Small intestine (tissue), 7 donors: ENCODE measurements at regions not wholly inside any gene's neighbourhood (a gene's known extent, or its start where the extent isn't known, plus 50 kb on each side); places are given as distances from the start of the nearest gene placed in this dataset.
"Not testable (repeated sequence)": the region's sequence is repeated elsewhere in the genome, so short reads cannot be mapped to it uniquely, and the experiment has no call there.

ENCODE experiments used
- DNase-seq, 2 donors: peaks; one replicate each; pipeline versions ENCODE4 v3.0.0 to v3.0.0-alpha.2; 2013
- FAIRE-seq: peaks from 2 replicates; lab custom pipeline; 2012; peaks lifted over from hg19 to GRCh38; lab: Jason Lieb, UNC
- H3K27ac ChIP-seq, 3 donors: one replicate each; pipeline ENCODE4 v1.5.1; 2013; ENCODE audit warnings: low read length in 2 of 3, mild to moderate bottlenecking in 2 of 3, control low read depth in 1 of 3, inconsistent platforms in 1 of 3, low read depth in 1 of 3, moderate library complexity in 1 of 3
- H3K27me3 ChIP-seq, 3 donors: one replicate each; pipeline ENCODE4 v1.6.1; 2013; ENCODE audit warnings: low read length in 3 of 3, inconsistent platforms in 1 of 3; ENCODE audit not compliant: control insufficient read depth in 3 of 3, insufficient read depth in 3 of 3
- H3K36me3 ChIP-seq, 3 donors: one replicate each; pipeline ENCODE4 v1.6.1; 2013; ENCODE audit warnings: low read length in 3 of 3, inconsistent platforms in 1 of 3, low read depth in 1 of 3, mild to moderate bottlenecking in 1 of 3, moderate library complexity in 1 of 3; ENCODE audit not compliant: control insufficient read depth in 3 of 3, insufficient read depth in 2 of 3
- H3K4me1 ChIP-seq, 3 donors: one replicate each; pipeline ENCODE4 v1.6.1; 2013; ENCODE audit warnings: low read length in 2 of 3, inconsistent platforms in 1 of 3, low read depth in 1 of 3, mild to moderate bottlenecking in 1 of 3, moderate library complexity in 1 of 3; ENCODE audit not compliant: control insufficient read depth in 3 of 3, insufficient read depth in 2 of 3
- H3K4me3 ChIP-seq, 3 donors: one replicate each; pipeline ENCODE4 v1.5.1; 2013; ENCODE audit warnings: low read length in 3 of 3, control low read depth in 1 of 3, inconsistent platforms in 1 of 3, low read depth in 1 of 3, mild to moderate bottlenecking in 1 of 3, moderate library complexity in 1 of 3
- H3K9me3 ChIP-seq, 2 donors: one replicate each; pipeline ENCODE4 v1.6.1; 2013; ENCODE audit warnings: low read depth in 1 of 2, low read length in 1 of 2; ENCODE audit not compliant: control insufficient read depth in 2 of 2, insufficient read depth in 1 of 2
- WGBS, 3 donors: extraction: QIAGEN DNeasy Blood & Tissue Kit; methylation state at CpG; one replicate each; pipeline ENCODE4 v1.1.7; 2013; 5-methylcytosine and 5-hydroxymethylcytosine counted together
- donor health status: healthy with polysubstance abuse.
- donor health status: control.
- donor health status: control.
- donor health status: Bipolar disorder and iron deficiency.
- donor health status: healthy.

GRCh38 chr6:43886717-43887339 lies 116.8 kb downstream of the VEGFA start:
- Histone ChIP-seq H3K36me3 (no peaks in the 10 kb centered on the region), H3K27me3 (no peaks in the 10 kb centered on the region), H3K9me3 (no peaks in the 10 kb centered on the region), H3K4me1 (no peaks in the 10 kb centered on the region), H3K27ac (no peak overlapping the region), H3K4me3 (no peak overlapping the region)
- 86 to 91% (median 87%) methylated on average over 7 of the region's 7 CpGs for WGBS, 3 donors
- FAIRE-seq (no peak), DNase-seq (no peak)

- FAIRE-seq = no peak
- DNase-seq = no peak
These were observed 116.1 kb downstream of the VEGFA start for GRCh38 chr6:43886067-43886461.

GRCh38 chr6:43885399-43886066 lies 115.5 kb downstream of the VEGFA start:
- H3K4me3 ChIP-seq = no peak overlapping the region
- H3K9me3 ChIP-seq = no peaks in the 10 kb centered on the region
- 83 to 85% (median 85%) methylated on average over 6 of the region's 6 CpGs for WGBS, 3 donors
- no peak for FAIRE-seq
- no peaks in the 10 kb centered on the region for H3K4me1 ChIP-seq
- no peak for DNase-seq
- H3K36me3 ChIP-seq = no peaks in the 10 kb centered on the region
- H3K27ac ChIP-seq = no peak overlapping the region
- no peaks in the 10 kb centered on the region for H3K27me3 ChIP-seq

More at GRCh38 chr6:43886067-43886461, 116.1 kb downstream of the VEGFA start:
- no peaks in the 10 kb centered on the region for H3K27me3 ChIP-seq
- no peak overlapping the region for H3K4me3 ChIP-seq
- H3K4me1 ChIP-seq = no peaks in the 10 kb centered on the region
- H3K27ac ChIP-seq = no peak overlapping the region
- no peaks in the 10 kb centered on the region for H3K36me3 ChIP-seq
- 74 to 83% (median 79%) methylated on average over 10 of the region's 10 CpGs for WGBS, 3 donors
- H3K9me3 ChIP-seq = no peaks in the 10 kb centered on the region

- H3K4me1 ChIP-seq = no peaks in the 10 kb centered on the region
- H3K36me3 ChIP-seq = no peaks in the 10 kb centered on the region
- no peak overlapping the region for H3K4me3 ChIP-seq
- H3K9me3 ChIP-seq = no peaks in the 10 kb centered on the region
- 80 to 84% (median 83%) methylated on average over 4 to 5 of the region's 5 CpGs for WGBS, 3 donors
- DNase-seq = no peak
- no peak overlapping the region for H3K27ac ChIP-seq
- FAIRE-seq = no peak
- H3K27me3 ChIP-seq = no peaks in the 10 kb centered on the region
These were observed 114.6 kb downstream of the VEGFA start for GRCh38 chr6:43884652-43885022.

- Histone ChIP-seq H3K27me3 (no peaks in the 10 kb centered on the region), H3K4me1 (no peaks in the 10 kb centered on the region), H3K36me3 (no peaks in the 10 kb centered on the region), H3K4me3 (no peak overlapping the region), H3K9me3 (no peaks in the 10 kb centered on the region), H3K27ac (no peak overlapping the region)
- WGBS, 3 donors = 65 to 74% (median 73%) methylated on average over 7 of the region's 7 CpGs
- DNase-seq = no peak
- FAIRE-seq = no peak
These were observed 114.0 kb downstream of the VEGFA start for GRCh38 chr6:43883847-43884651.

- not testable (repeated sequence) for H3K4me1 ChIP-seq, DNase-seq, H3K4me3 ChIP-seq, H3K36me3 ChIP-seq, H3K27ac ChIP-seq, H3K27me3 ChIP-seq, H3K9me3 ChIP-seq, FAIRE-seq
- WGBS, 3 donors = 88 to 91% (median 90%) methylated on average over 9 of the region's 9 CpGs
These were observed 112.9 kb downstream of the VEGFA start for GRCh38 chr6:43882690-43883448.

- Histone ChIP-seq H3K27me3 (no peaks in the 10 kb centered on the region), H3K27ac (no peak overlapping the region), H3K4me1 (peaks cover 0 to 11% (median 0%) of the 10 kb centered on the region in 3 donors), H3K4me3 (no peak overlapping the region), H3K36me3 (no peaks in the 10 kb centered on the region), H3K9me3 (no peaks in the 10 kb centered on the region)
- FAIRE-seq (no peak), DNase-seq (no peak)
- 78 to 84% (median 84%) methylated on average over 6 of the region's 6 CpGs for WGBS, 3 donors
These were observed 110.5 kb downstream of the VEGFA start for GRCh38 chr6:43880236-43881137.
